ENCODE measurements at regions not wholly inside any gene's neighbourhood (a gene's known extent, or its start where the extent isn't known, plus 50 kb on each side); places are given as distances from the start of the nearest gene placed in this dataset.

DNA sequence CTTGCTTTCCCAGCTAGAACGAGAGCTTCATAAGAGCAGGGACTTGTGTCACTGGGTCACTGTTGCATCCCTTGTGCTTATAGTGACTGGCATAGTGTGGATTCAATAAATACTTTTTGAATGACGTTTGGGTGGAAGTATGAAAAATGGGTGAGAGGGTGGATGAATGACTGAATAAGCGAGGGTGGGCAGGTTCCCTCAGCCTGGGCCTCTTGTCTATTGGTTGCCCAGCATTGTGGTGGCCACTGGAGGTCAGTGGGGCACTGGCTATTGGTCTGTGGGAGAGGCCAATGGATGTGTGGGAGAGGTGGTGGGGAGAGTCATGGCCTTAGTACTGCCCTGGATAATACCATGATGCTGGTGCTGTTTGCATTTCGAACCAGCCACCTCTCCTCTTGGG lies 93.8 kb upstream of the SKOR2 start:
- no peaks in the 10 kb centered on the region for H3K79me2 ChIP-seq (ENCODE audit: low read depth)
- H3K27me3 ChIP-seq = no peaks in the 10 kb centered on the region
- no peaks in the 10 kb centered on the region for H3K36me3 Mint-ChIP-seq
- no peak overlapping the region for H3K4me2 ChIP-seq
- no peak for DNase-seq (ENCODE audit: low spot score)
- no peaks in the 10 kb centered on the region for H3K36me3 ChIP-seq
- peaks cover 4% of the 10 kb centered on the region for H3K27me3 Mint-ChIP-seq (ENCODE audit: insufficient read depth, low read depth)
- H3K9ac ChIP-seq = no peak overlapping the region
- H3K4me3 ChIP-seq = no peak overlapping the region
- no peaks in the 10 kb centered on the region for H3K4me1 ChIP-seq
- H2AFZ ChIP-seq (replicated peaks) = no peak overlapping the region
- H3K4me3 Mint-ChIP-seq = no peak overlapping the region
- H3F3A ChIP-seq (ENCODE audit: low read depth) = no peaks in the 10 kb centered on the region
- no peaks in the 10 kb centered on the region for H3K9me3 ChIP-seq (ENCODE audit: low read depth)
- no peaks in the 10 kb centered on the region for H3K9me3 Mint-ChIP-seq
- no peak overlapping the region for H3K27ac Mint-ChIP-seq
- no peak overlapping the region for H3K27ac ChIP-seq
- TF ChIP-seq, protein P1, sequence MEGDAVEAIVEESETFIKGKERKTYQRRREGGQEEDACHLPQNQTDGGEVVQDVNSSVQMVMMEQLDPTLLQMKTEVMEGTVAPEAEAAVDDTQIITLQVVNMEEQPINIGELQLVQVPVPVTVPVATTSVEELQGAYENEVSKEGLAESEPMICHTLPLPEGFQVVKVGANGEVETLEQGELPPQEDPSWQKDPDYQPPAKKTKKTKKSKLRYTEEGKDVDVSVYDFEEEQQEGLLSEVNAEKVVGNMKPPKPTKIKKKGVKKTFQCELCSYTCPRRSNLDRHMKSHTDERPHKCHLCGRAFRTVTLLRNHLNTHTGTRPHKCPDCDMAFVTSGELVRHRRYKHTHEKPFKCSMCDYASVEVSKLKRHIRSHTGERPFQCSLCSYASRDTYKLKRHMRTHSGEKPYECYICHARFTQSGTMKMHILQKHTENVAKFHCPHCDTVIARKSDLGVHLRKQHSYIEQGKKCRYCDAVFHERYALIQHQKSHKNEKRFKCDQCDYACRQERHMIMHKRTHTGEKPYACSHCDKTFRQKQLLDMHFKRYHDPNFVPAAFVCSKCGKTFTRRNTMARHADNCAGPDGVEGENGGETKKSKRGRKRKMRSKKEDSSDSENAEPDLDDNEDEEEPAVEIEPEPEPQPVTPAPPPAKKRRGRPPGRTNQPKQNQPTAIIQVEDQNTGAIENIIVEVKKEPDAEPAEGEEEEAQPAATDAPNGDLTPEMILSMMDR (IDR thresholded peaks at IDR 0.05) = no peak
- no peak for TF ChIP-seq EZH2phosphoT487 (IDR thresholded peaks at IDR 0.05)
- TF ChIP-seq EZH2 (IDR thresholded peaks at IDR 0.05) = no peak
- no peaks in the 10 kb centered on the region for H3K4me1 Mint-ChIP-seq
- no peaks in the 10 kb centered on the region for H4K20me1 ChIP-seq (ENCODE audit: low read depth)

- H3K79me2 ChIP-seq (ENCODE audit: low read depth) = no peaks in the 10 kb centered on the region
- no peaks in the 10 kb centered on the region for H3K36me3 ChIP-seq
- Mint-ChIP-seq H3K9me3 (no peaks in the 10 kb centered on the region), H3K4me1 (no peaks in the 10 kb centered on the region), H3K27ac (no peak overlapping the region), H3K36me3 (no peaks in the 10 kb centered on the region), H3K27me3 (ENCODE audit: insufficient read depth, low read depth) (peaks cover 4% of the 10 kb centered on the region), H3K4me3 (no peak overlapping the region)
- no peak overlapping the region for H2AFZ ChIP-seq (replicated peaks)
- no peaks in the 10 kb centered on the region for H3K9me3 ChIP-seq (ENCODE audit: low read depth)
- no peak overlapping the region for H3K4me3 ChIP-seq
- H3K4me2 ChIP-seq = no peak overlapping the region
- no peak overlapping the region for H3K9ac ChIP-seq
- no peak for DNase-seq (ENCODE audit: low spot score)
- no peaks in the 10 kb centered on the region for H3F3A ChIP-seq (ENCODE audit: low read depth)
- H3K27me3 ChIP-seq = no peaks in the 10 kb centered on the region
- H4K20me1 ChIP-seq (ENCODE audit: low read depth) = no peaks in the 10 kb centered on the region
- H3K4me1 ChIP-seq = no peaks in the 10 kb centered on the region
- H3K27ac ChIP-seq = no peak overlapping the region
- TF ChIP-seq EZH2 (IDR thresholded peaks at IDR 0.05) (no peak), EZH2phosphoT487 (IDR thresholded peaks at IDR 0.05) (no peak)
- TF ChIP-seq, protein P1 (IDR thresholded peaks at IDR 0.05) = no peak
Observed at GRCh38 chr18:47343291-47343690, 91.8 kb upstream of the SKOR2 start.

DNA sequence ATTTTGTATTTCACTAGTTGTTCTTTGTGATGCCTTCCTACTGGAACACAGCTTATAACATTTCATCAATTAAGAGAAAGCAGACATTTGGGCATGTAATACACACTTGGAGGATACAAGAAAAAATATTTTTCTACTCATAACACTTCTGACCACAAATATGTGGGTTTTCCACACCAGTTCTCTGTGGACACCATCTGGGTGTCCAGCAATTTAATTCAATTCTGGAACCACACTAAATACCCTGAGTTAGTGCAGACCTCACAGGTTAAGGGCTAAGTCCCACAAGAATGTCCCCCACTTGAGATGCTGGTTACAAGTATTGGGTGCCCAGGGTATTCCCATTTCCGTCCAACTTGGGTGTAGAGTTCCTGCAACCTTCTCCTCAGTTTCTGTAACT lies 91.1 kb upstream of the SKOR2 start:
- H3K27ac Mint-ChIP-seq = no peak overlapping the region
- Histone ChIP-seq H3K9me3 (ENCODE audit: low read depth) (no peaks in the 10 kb centered on the region), H3K4me3 (no peak overlapping the region), H2AFZ (replicated peaks) (no peak overlapping the region), H4K20me1 (ENCODE audit: low read depth) (no peaks in the 10 kb centered on the region), H3K27me3 (no peaks in the 10 kb centered on the region), H3K9ac (no peak overlapping the region), H3F3A (ENCODE audit: low read depth) (no peaks in the 10 kb centered on the region), H3K79me2 (ENCODE audit: low read depth) (no peaks in the 10 kb centered on the region), H3K36me3 (no peaks in the 10 kb centered on the region), H3K4me1 (no peaks in the 10 kb centered on the region), H3K27ac (no peak overlapping the region), H3K4me2 (no peak overlapping the region)
- no peaks in the 10 kb centered on the region for H3K9me3 Mint-ChIP-seq
- no peak overlapping the region for H3K4me3 Mint-ChIP-seq
- H3K36me3 Mint-ChIP-seq = no peaks in the 10 kb centered on the region
- H3K4me1 Mint-ChIP-seq = no peaks in the 10 kb centered on the region
- H3K27me3 Mint-ChIP-seq (ENCODE audit: insufficient read depth, low read depth) = peaks cover 4% of the 10 kb centered on the region
- no peak for DNase-seq (ENCODE audit: low spot score)
- TF ChIP-seq EZH2phosphoT487 (IDR thresholded peaks at IDR 0.05) (no peak), EZH2 (IDR thresholded peaks at IDR 0.05) (no peak)
- TF ChIP-seq, protein P1 (IDR thresholded peaks at IDR 0.05) = no peak

GRCh38 chr18:47341678-47342077 lies 90.2 kb upstream of the SKOR2 start:
- Histone ChIP-seq H3K9ac (no peak overlapping the region), H3K27me3 (no peaks in the 10 kb centered on the region), H3K9me3 (ENCODE audit: low read depth) (no peaks in the 10 kb centered on the region), H3K4me3 (no peak overlapping the region), H4K20me1 (ENCODE audit: low read depth) (no peaks in the 10 kb centered on the region), H3K4me2 (no peak overlapping the region), H3F3A (ENCODE audit: low read depth) (no peaks in the 10 kb centered on the region), H3K27ac (no peak overlapping the region), H3K36me3 (no peaks in the 10 kb centered on the region), H3K79me2 (ENCODE audit: low read depth) (no peaks in the 10 kb centered on the region), H2AFZ (replicated peaks) (no peak overlapping the region), H3K4me1 (no peaks in the 10 kb centered on the region)
- TF ChIP-seq EZH2 (IDR thresholded peaks at IDR 0.05) (no peak), EZH2phosphoT487 (IDR thresholded peaks at IDR 0.05) (no peak)
- TF ChIP-seq, protein P1 (IDR thresholded peaks at IDR 0.05) = no peak
- H3K4me3 Mint-ChIP-seq = no peak overlapping the region
- no peaks in the 10 kb centered on the region for H3K9me3 Mint-ChIP-seq
- no peaks in the 10 kb centered on the region for H3K36me3 Mint-ChIP-seq
- H3K27ac Mint-ChIP-seq = no peak overlapping the region
- peaks cover 4% of the 10 kb centered on the region for H3K27me3 Mint-ChIP-seq (ENCODE audit: insufficient read depth, low read depth)
- no peaks in the 10 kb centered on the region for H3K4me1 Mint-ChIP-seq
- no peak for DNase-seq (ENCODE audit: low spot score)
